ENCODE measurements at regions not wholly inside any gene's neighbourhood (a gene's known extent, or its start where the extent isn't known, plus 50 kb on each side); places are given as distances from the start of the nearest gene placed in this dataset.

- Mint-ChIP-seq H3K4me1 (no peaks in the 10 kb centered on the region), H3K36me3 (no peaks in the 10 kb centered on the region), H3K4me3 (no peak overlapping the region), H3K9me3 (no peaks in the 10 kb centered on the region), H3K27me3 (peaks cover 0 to 2% of the 10 kb centered on the region in 2 donors), H3K27ac (no peak overlapping the region)
- DNase-seq, result no peak
- Histone ChIP-seq H3K27ac (ENCODE audit: low read depth, low read length) (no peak overlapping the region), H3K27me3 (ENCODE audit: insufficient read depth, low read length) (no peaks in the 10 kb centered on the region), H3K36me3 (ENCODE audit: insufficient read depth, low read length) (no peaks in the 10 kb centered on the region), H3K4me3 (ENCODE audit: low read length in 2 of 2) (no peak overlapping the region), H3K9me3 (ENCODE audit: control insufficient read depth in 1 of 2, low read length in 2 of 2) (no peaks in the 10 kb centered on the region), H3K4me1 (ENCODE audit: insufficient read depth, low read length) (no peaks in the 10 kb centered on the region)
- intact Hi-C loops (cut with micrococcal nuclease), result no loop called here
- POLR2A ChIA-PET (ENCODE audit: partially characterized antibody), result no interaction called here
- CTCF ChIA-PET (ENCODE audit: partially characterized antibody), result no interaction called here
Observed at GRCh38 chr7:156204820-156205219, 392.6 kb upstream of the SHH start.

- Histone ChIP-seq H3K27me3 (ENCODE audit: insufficient read depth, low read length) (no peaks in the 10 kb centered on the region), H3K4me3 (ENCODE audit: low read length in 2 of 2) (no peak overlapping the region), H3K27ac (ENCODE audit: low read depth, low read length) (no peak overlapping the region), H3K9me3 (ENCODE audit: control insufficient read depth in 1 of 2, low read length in 2 of 2) (no peaks in the 10 kb centered on the region), H3K36me3 (ENCODE audit: insufficient read depth, low read length) (no peaks in the 10 kb centered on the region), H3K4me1 (ENCODE audit: insufficient read depth, low read length) (no peaks in the 10 kb centered on the region)
- CTCF ChIA-PET (ENCODE audit: partially characterized antibody), result no interaction called here
- POLR2A ChIA-PET (ENCODE audit: partially characterized antibody), result no interaction called here
- H3K4me3 Mint-ChIP-seq, result no peak overlapping the region
- H3K36me3 Mint-ChIP-seq, result no peaks in the 10 kb centered on the region
- peaks cover 0 to 2% of the 10 kb centered on the region in 2 donors for H3K27me3 Mint-ChIP-seq
- H3K4me1 Mint-ChIP-seq, result no peaks in the 10 kb centered on the region
- DNase-seq, result no peak
- intact Hi-C loops (cut with micrococcal nuclease), result no loop called here
- H3K27ac Mint-ChIP-seq, result no peak overlapping the region
- no peaks in the 10 kb centered on the region for H3K9me3 Mint-ChIP-seq
Observed at GRCh38 chr7:156203923-156204322, 391.7 kb upstream of the SHH start.

- H3K9me3 Mint-ChIP-seq, result no peaks in the 10 kb centered on the region
- Histone ChIP-seq H3K36me3 (ENCODE audit: insufficient read depth, low read length) (no peaks in the 10 kb centered on the region), H3K4me3 (ENCODE audit: low read length in 2 of 2) (no peak overlapping the region), H3K27ac (ENCODE audit: low read depth, low read length) (no peak overlapping the region), H3K9me3 (ENCODE audit: control insufficient read depth in 1 of 2, low read length in 2 of 2) (no peaks in the 10 kb centered on the region), H3K4me1 (ENCODE audit: insufficient read depth, low read length) (no peaks in the 10 kb centered on the region), H3K27me3 (ENCODE audit: insufficient read depth, low read length) (no peaks in the 10 kb centered on the region)
- H3K4me3 Mint-ChIP-seq, result no peak overlapping the region
- H3K4me1 Mint-ChIP-seq, result no peaks in the 10 kb centered on the region
- no peak for DNase-seq
- peaks cover 2 to 6% of the 10 kb centered on the region in 2 donors for H3K27me3 Mint-ChIP-seq
- intact Hi-C loops (cut with micrococcal nuclease), result no loop called here
- no peak overlapping the region for H3K27ac Mint-ChIP-seq
- CTCF ChIA-PET (ENCODE audit: partially characterized antibody), result no interaction called here
- POLR2A ChIA-PET (ENCODE audit: partially characterized antibody), result no interaction called here
- H3K36me3 Mint-ChIP-seq, result no peaks in the 10 kb centered on the region
Observed at GRCh38 chr7:156198277-156198676, 386.0 kb upstream of the SHH start.

GRCh38 chr7:156196649-156197048 is 384.4 kb upstream of the SHH start:
- POLR2A ChIA-PET (ENCODE audit: partially characterized antibody), result no interaction called here
- CTCF ChIA-PET (ENCODE audit: partially characterized antibody), result no interaction called here
- no peaks in the 10 kb centered on the region for H3K36me3 Mint-ChIP-seq
- H3K9me3 Mint-ChIP-seq, result no peaks in the 10 kb centered on the region
- Histone ChIP-seq H3K36me3 (ENCODE audit: insufficient read depth, low read length) (no peaks in the 10 kb centered on the region), H3K27me3 (ENCODE audit: insufficient read depth, low read length) (no peaks in the 10 kb centered on the region), H3K27ac (ENCODE audit: low read depth, low read length) (no peak overlapping the region), H3K4me3 (ENCODE audit: low read length in 2 of 2) (no peak overlapping the region), H3K9me3 (ENCODE audit: control insufficient read depth in 1 of 2, low read length in 2 of 2) (no peaks in the 10 kb centered on the region), H3K4me1 (ENCODE audit: insufficient read depth, low read length) (no peaks in the 10 kb centered on the region)
- DNase-seq, result no peak
- H3K27ac Mint-ChIP-seq, result no peak overlapping the region
- no peaks in the 10 kb centered on the region for H3K4me1 Mint-ChIP-seq
- no peak overlapping the region for H3K4me3 Mint-ChIP-seq
- intact Hi-C loops (cut with micrococcal nuclease), result no loop called here
- H3K27me3 Mint-ChIP-seq, result peaks cover 2 to 6% of the 10 kb centered on the region in 2 donors

- no peaks in the 10 kb centered on the region for H3K36me3 Mint-ChIP-seq
- no peaks in the 10 kb centered on the region for H3K4me1 Mint-ChIP-seq
- intact Hi-C loops (cut with micrococcal nuclease), result no loop called here
Observed at GRCh38 chr7:156195276-156195675, 383.0 kb upstream of the SHH start.

DNA sequence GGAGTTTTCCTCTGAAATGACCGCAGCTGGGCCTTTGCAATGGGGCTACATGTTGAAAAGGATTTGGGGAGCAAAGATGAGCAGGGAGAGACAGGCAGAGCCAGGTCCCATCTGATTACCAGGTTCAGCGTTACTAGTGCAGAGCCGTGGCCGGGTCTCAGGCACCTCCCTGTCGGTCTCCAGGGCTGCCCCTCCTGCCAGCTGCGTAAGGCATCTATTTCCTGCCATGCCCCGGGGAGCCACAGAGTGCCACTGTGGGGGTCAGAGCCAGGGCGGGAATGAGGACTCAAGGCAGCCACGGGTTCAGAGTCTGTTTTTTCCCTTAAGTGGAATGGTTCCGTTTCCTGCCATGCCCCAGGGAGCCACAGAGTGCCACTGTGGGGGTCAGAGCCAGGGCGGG is 382.6 kb upstream of the SHH start:
- Mint-ChIP-seq H3K36me3 (no peaks in the 10 kb centered on the region), H3K9me3 (peaks cover 0 to 2% (median 0%) of the 10 kb centered on the region in 8 donors), H3K4me3 (no peak overlapping the region), H3K27ac (no peak overlapping the region), H3K27me3 (peaks cover 2 to 6% of the 10 kb centered on the region in 2 donors), H3K4me1 (no peaks in the 10 kb centered on the region)
- no peak for DNase-seq
- no peaks in the 10 kb centered on the region for H3K4me1 ChIP-seq (ENCODE audit: insufficient read depth, low read length)
- H3K36me3 ChIP-seq (ENCODE audit: insufficient read depth, low read length), result no peaks in the 10 kb centered on the region
- ChIA-PET CTCF (ENCODE audit: partially characterized antibody) (no interaction called here), POLR2A (ENCODE audit: partially characterized antibody) (no interaction called here)
- H3K4me3 ChIP-seq (ENCODE audit: low read length in 2 of 2), result no peak overlapping the region
- intact Hi-C loops (cut with micrococcal nuclease), result no loop called here
- no peaks in the 10 kb centered on the region for H3K9me3 ChIP-seq (ENCODE audit: control insufficient read depth in 1 of 2, low read length in 2 of 2)
- H3K27me3 ChIP-seq (ENCODE audit: insufficient read depth, low read length), result no peaks in the 10 kb centered on the region
- no peak overlapping the region for H3K27ac ChIP-seq (ENCODE audit: low read depth, low read length)

More at GRCh38 chr7:156195276-156195675, 383.0 kb upstream of the SHH start:
- Mint-ChIP-seq H3K9me3 (no peaks in the 10 kb centered on the region), H3K27ac (no peak overlapping the region), H3K27me3 (peaks cover 2 to 4% of the 10 kb centered on the region in 2 donors), H3K4me3 (no peak overlapping the region)
- Histone ChIP-seq H3K4me3 (ENCODE audit: low read length in 2 of 2) (no peak overlapping the region), H3K4me1 (ENCODE audit: insufficient read depth, low read length) (no peaks in the 10 kb centered on the region), H3K27ac (ENCODE audit: low read depth, low read length) (no peak overlapping the region), H3K9me3 (ENCODE audit: control insufficient read depth in 1 of 2, low read length in 2 of 2) (no peaks in the 10 kb centered on the region), H3K36me3 (ENCODE audit: insufficient read depth, low read length) (no peaks in the 10 kb centered on the region), H3K27me3 (ENCODE audit: insufficient read depth, low read length) (no peaks in the 10 kb centered on the region)
- no peak for DNase-seq
- ChIA-PET CTCF (ENCODE audit: partially characterized antibody) (no interaction called here), POLR2A (ENCODE audit: partially characterized antibody) (no interaction called here)

DNA sequence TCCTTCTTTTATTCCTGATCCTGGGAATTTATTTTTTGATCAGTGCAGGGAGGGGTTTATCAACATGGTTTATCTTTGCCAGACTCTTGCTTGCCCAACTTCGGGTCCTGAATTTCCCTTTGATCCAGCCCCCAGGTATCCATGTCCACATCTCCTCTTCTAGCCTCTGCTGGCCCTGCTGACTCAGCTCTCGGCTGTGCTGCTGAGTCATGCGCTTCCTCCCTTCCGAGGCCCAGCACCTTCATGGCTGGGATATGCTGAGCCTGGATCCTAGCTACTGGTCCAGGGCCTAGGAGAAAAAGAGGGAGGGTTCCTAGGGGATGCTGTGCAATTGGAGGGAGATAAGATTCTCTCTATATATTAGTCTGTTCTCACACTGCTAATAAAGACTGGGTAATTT is 380.7 kb upstream of the SHH start:
- H3K27me3 Mint-ChIP-seq, result peaks cover 2 to 6% of the 10 kb centered on the region in 2 donors
- H3K27ac ChIP-seq (ENCODE audit: low read depth, low read length), result no peak overlapping the region
- H3K27ac Mint-ChIP-seq, result peak overlapping the region in 1 of 7 donors; percentile 12
- H3K9me3 Mint-ChIP-seq, result peaks cover 0 to 3% (median under 1%) of the 10 kb centered on the region in 8 donors
- DNase-seq, result no peak
- H3K9me3 ChIP-seq (ENCODE audit: control insufficient read depth in 1 of 2, low read length in 2 of 2), result no peaks in the 10 kb centered on the region
- no peaks in the 10 kb centered on the region for H3K27me3 ChIP-seq (ENCODE audit: insufficient read depth, low read length)
- H3K4me3 ChIP-seq (ENCODE audit: low read length in 2 of 2), result no peak overlapping the region
- no peaks in the 10 kb centered on the region for H3K4me1 ChIP-seq (ENCODE audit: insufficient read depth, low read length)
- no peaks in the 10 kb centered on the region for H3K36me3 Mint-ChIP-seq
- intact Hi-C loops (cut with micrococcal nuclease), result no loop called here
- ChIA-PET POLR2A (ENCODE audit: partially characterized antibody) (no interaction called here), CTCF (ENCODE audit: partially characterized antibody) (no interaction called here)
- H3K4me3 Mint-ChIP-seq, result no peak overlapping the region
- H3K4me1 Mint-ChIP-seq, result no peaks in the 10 kb centered on the region
- no peaks in the 10 kb centered on the region for H3K36me3 ChIP-seq (ENCODE audit: insufficient read depth, low read length)

- Mint-ChIP-seq H3K27ac (no peak overlapping the region), H3K27me3 (peaks cover 0 to 3% of the 10 kb centered on the region in 2 donors), H3K4me3 (no peak overlapping the region), H3K4me1 (no peaks in the 10 kb centered on the region), H3K36me3 (no peaks in the 10 kb centered on the region), H3K9me3 (peaks cover 0 to 10% (median 4%) of the 10 kb centered on the region in 8 donors)
- POLR2A ChIA-PET (ENCODE audit: partially characterized antibody), result no interaction called here
- Histone ChIP-seq H3K27ac (ENCODE audit: low read depth, low read length) (no peak overlapping the region), H3K9me3 (ENCODE audit: control insufficient read depth in 1 of 2, low read length in 2 of 2) (no peaks in the 10 kb centered on the region), H3K4me3 (ENCODE audit: low read length in 2 of 2) (no peak overlapping the region), H3K36me3 (ENCODE audit: insufficient read depth, low read length) (no peaks in the 10 kb centered on the region), H3K4me1 (ENCODE audit: insufficient read depth, low read length) (no peaks in the 10 kb centered on the region), H3K27me3 (ENCODE audit: insufficient read depth, low read length) (no peaks in the 10 kb centered on the region)
- DNase-seq, result no peak
- CTCF ChIA-PET (ENCODE audit: partially characterized antibody), result no interaction called here
- intact Hi-C loops (cut with micrococcal nuclease), result no loop called here
Observed at GRCh38 chr7:156191090-156191489, 378.8 kb upstream of the SHH start.

All from CD4-positive, alpha-beta memory T cell (primary cell).